A673 (cell line): ENCODE measurements at regions not wholly inside any gene's neighbourhood (a gene's known extent, or its start where the extent isn't known, plus 50 kb on each side); places are given as distances from the start of the nearest gene placed in this dataset.

Source experiments
- BruUV-seq: library from RNA; stranded (reverse); fragments of 400-500 nt; replicated peaks from 2 replicates; lab custom pipeline; 2021; lab: Mats Ljungman, UMichigan
- CTCF ChIA-PET: fragments of 300-600 bp; sonication (Branson Sonifier 250); formaldehyde crosslinking; loops from one replicate; lab custom pipeline; 2022; ENCODE audit warnings: antibody characterized with exemption; lab: Charles Lee
- POLR2A ChIA-PET: fragments of 300-600 bp; sonication (Branson Sonifier 250); formaldehyde crosslinking; loops from one replicate; lab custom pipeline; 2022; ENCODE audit warnings: antibody characterized with exemption; ENCODE audit not compliant: low non-redundant PET; lab: Charles Lee
- DNase-seq: peaks from one replicate; pipeline ENCODE4 v3.0.0-alpha.2; 2015; ENCODE audit warnings: low spot score
- H3K27ac ChIP-seq: fragments of 200-600 bp; sonication (generic); 2 replicates; pipeline ENCODE4 v1.5.1; 2016; ENCODE audit warnings: mixed run types, low read depth, mild to moderate bottlenecking, mixed read lengths, antibody characterized with exemption, low read length; ENCODE audit not compliant: poor library complexity, severe bottlenecking
- H3K27me3 ChIP-seq: fragments of 200-600 bp; sonication (generic); replicated peaks from 2 replicates; pipeline ENCODE4 v1.6.1; 2017; ENCODE audit warnings: mixed run types, low read depth, mild to moderate bottlenecking, mixed read lengths, antibody characterized with exemption, low read length; ENCODE audit not compliant: insufficient read depth, poor library complexity
- H3K36me3 ChIP-seq: fragments of 200-600 bp; sonication (generic); 2 replicates; pipeline ENCODE4 v1.6.1; 2016; ENCODE audit warnings: mixed run types, mild to moderate bottlenecking, mixed read lengths, antibody characterized with exemption, low read length; ENCODE audit not compliant: insufficient read depth, poor library complexity, severe bottlenecking
- H3K4me1 ChIP-seq: fragments of 200-600 bp; sonication (generic); 2 replicates; pipeline ENCODE4 v1.6.1; 2017; ENCODE audit warnings: mixed run types, mild to moderate bottlenecking, mixed read lengths, antibody characterized with exemption, low read length; ENCODE audit not compliant: insufficient read depth, poor library complexity, severe bottlenecking
- H3K4me3 ChIP-seq: fragments of 200-600 bp; sonication (generic); 2 replicates; pipeline ENCODE4 v1.5.1; 2016; ENCODE audit warnings: low read depth, mixed run types, mild to moderate bottlenecking, mixed read lengths, low read length; ENCODE audit not compliant: poor library complexity, severe bottlenecking
- H3K9me3 ChIP-seq: fragments of 200-600 bp; sonication (generic); 2 replicates; pipeline ENCODE4 v1.6.1; 2016; ENCODE audit warnings: mixed run types, low read depth, mild to moderate bottlenecking, mixed read lengths, antibody characterized with exemption, low read length; ENCODE audit not compliant: poor library complexity, severe bottlenecking
- EZH2 ChIP-seq: fragments of 200-600 bp; sonication (generic); IDR thresholded peaks from 2 replicates; pipeline ENCODE4 v1.6.1; 2017; ENCODE audit warnings: borderline replicate concordance, low read depth, mild to moderate bottlenecking, mixed read lengths, antibody characterized with exemption, low read length; ENCODE audit not compliant: poor library complexity, severe bottlenecking
- intact Hi-C: fragments of 100-400 bp; cut with micrococcal nuclease; formaldehyde crosslinking; loops from one replicate; pipeline ENCODE4 v1.10.0; 2022; ENCODE audit not compliant: unreplicated experiment
- TF ChIP-seq, protein P1 (sequence below): fragments of 300-800, 200-600 bp; sonication (generic); conservative IDR thresholded peaks from 2 replicates; pipeline ENCODE4 v1.5.1; 2017; ENCODE audit warnings: low read depth, mild to moderate bottlenecking, antibody characterized with exemption, low read length, moderate library complexity, mixed read lengths

DNA sequence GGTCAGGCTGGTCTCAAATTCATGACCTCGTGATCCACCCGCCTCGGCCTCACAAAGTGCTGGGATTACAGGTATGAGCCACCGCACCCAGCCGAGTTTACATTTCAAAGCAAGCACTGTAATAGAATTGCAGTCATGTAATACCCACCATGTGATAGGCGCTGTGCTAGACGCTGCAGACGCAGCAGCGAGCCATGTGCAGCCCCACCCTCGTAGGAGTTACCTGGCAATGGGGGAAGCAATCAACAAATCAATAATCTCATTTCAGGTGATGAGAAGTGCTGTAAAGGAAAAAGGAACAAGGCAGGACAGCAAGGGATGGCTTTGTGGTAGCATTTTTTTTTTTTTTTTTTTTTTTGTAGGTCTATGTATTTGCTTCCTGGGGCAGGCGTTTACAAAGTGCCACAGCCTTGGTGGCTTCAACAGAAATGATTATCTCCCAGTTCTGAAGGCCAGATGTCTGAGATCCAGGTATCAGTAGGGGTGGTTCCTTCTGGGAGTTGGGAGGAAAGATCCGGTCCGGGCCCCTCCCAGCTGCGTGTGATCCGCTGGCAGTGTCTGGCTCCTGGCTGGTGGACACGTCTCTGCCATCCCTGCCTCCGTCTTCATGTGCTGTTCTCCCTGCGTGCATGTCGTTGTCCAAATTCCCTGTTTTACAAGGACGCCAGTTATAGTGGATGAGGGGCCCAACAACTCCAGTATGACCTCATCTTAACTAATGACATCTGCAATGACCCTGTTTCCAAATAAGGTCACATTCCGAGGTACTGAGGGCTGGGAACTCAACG, 72.8 kb downstream of the TNFAIP2 start:
- intact Hi-C loops = no loop called here
- peaks cover 10% of the 10 kb centered on the region for H3K4me1 ChIP-seq
- POLR2A ChIA-PET = no interaction called here
- H3K9me3 ChIP-seq = no peaks in the 10 kb centered on the region
- no peaks in the 10 kb centered on the region for H3K36me3 ChIP-seq
- TF ChIP-seq EZH2 = no peak
- TF ChIP-seq, protein P1, sequence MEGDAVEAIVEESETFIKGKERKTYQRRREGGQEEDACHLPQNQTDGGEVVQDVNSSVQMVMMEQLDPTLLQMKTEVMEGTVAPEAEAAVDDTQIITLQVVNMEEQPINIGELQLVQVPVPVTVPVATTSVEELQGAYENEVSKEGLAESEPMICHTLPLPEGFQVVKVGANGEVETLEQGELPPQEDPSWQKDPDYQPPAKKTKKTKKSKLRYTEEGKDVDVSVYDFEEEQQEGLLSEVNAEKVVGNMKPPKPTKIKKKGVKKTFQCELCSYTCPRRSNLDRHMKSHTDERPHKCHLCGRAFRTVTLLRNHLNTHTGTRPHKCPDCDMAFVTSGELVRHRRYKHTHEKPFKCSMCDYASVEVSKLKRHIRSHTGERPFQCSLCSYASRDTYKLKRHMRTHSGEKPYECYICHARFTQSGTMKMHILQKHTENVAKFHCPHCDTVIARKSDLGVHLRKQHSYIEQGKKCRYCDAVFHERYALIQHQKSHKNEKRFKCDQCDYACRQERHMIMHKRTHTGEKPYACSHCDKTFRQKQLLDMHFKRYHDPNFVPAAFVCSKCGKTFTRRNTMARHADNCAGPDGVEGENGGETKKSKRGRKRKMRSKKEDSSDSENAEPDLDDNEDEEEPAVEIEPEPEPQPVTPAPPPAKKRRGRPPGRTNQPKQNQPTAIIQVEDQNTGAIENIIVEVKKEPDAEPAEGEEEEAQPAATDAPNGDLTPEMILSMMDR = no peak
- no peak overlapping the region for H3K27ac ChIP-seq
- no TSS peak for BruUV-seq
- no peak overlapping the region for H3K4me3 ChIP-seq
- CTCF ChIA-PET = interaction anchor here (0.7 kb wide), 1 partner anchor 43 kb away, joined by 4 read pairs; no protein-coding TSS in a partner anchor
- DNase-seq = no peak
- H3K27me3 ChIP-seq = no peaks in the 10 kb centered on the region

DNA sequence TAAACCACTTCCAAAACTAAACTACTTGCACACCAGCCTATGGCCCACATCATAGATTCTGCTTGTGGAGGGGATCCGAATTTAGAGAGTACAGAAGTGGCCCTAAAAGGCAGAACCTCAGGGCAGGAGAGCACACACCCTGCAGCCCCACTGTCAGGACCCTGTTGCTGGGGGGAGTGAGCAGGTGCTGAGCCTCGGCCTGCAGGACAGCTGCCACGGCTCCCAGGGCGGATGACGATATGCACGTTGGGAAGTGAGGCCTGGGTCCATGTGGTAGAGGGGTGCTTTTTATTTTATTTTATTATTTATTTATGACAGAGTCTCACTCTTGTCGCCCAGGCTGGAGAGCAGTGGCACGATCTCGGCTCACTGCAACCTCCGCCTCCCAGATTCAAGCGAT, 73.5 kb downstream of the TNFAIP2 start:
- ChIA-PET POLR2A (no interaction called here), CTCF (no interaction called here)
- Histone ChIP-seq H3K4me3 (no peak overlapping the region), H3K4me1 (peaks cover 10% of the 10 kb centered on the region), H3K36me3 (no peaks in the 10 kb centered on the region), H3K27ac (no peak overlapping the region), H3K27me3 (no peaks in the 10 kb centered on the region), H3K9me3 (no peaks in the 10 kb centered on the region)
- intact Hi-C loops = no loop called here
- TF ChIP-seq, protein P1 = no peak
- no peak for TF ChIP-seq EZH2
- no TSS peak for BruUV-seq
- no peak for DNase-seq

DNA sequence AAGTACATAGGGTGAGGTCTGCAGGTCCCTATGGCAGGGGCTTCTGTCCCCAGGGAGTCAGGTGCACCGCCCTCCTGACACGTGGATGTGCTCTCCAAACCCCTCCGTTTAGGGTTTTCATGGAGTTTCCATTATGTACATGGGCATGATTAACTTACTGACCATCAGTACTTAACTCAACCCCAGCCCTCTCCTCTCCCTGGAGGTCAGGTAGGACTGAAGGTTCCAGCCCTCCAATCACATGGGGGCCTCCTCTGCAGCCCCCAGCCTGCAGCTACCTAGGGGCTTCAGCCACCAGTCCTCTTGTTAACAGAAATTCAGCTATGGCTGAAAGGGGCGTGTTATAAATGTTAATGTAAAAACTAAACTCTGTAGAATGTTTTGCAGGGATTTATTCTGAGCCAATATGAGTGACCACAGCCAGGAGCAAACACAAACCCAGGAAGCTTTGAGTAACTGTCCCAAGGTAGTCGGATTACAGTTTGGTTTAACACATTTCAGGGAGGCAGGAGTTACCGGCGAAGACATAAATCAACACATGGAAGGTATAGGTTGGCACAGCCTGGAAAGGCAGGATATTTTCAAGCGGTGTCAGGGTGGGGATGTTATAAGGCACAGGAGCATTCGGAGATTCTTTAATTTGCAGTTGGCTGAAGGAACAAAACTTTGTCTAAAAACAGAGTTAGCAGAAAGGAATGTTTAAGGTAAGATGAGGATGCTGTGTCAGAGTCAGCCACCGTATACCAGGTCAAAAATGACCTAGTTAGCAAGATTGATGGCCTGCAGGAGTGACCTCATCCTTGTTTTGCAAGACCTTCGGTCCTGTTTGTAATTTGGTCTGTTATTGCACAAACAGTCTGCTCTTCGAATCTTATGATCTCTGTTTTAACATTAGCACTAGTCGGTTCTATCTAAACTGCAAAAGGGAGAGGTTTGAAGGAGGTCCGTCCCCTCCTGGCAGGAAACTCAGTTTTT, 75.2 kb downstream of the TNFAIP2 start:
- ChIA-PET POLR2A (no interaction called here), CTCF (no interaction called here)
- no peak overlapping the region for H3K4me3 ChIP-seq
- H3K4me1 ChIP-seq = peaks cover 10% of the 10 kb centered on the region
- H3K27me3 ChIP-seq = no peaks in the 10 kb centered on the region
- no peak for DNase-seq
- TF ChIP-seq, protein P1 = no peak
- TF ChIP-seq EZH2 = no peak
- no peak overlapping the region for H3K27ac ChIP-seq
- H3K36me3 ChIP-seq = no peaks in the 10 kb centered on the region
- intact Hi-C loops = no loop called here
- no peaks in the 10 kb centered on the region for H3K9me3 ChIP-seq
- no TSS peak for BruUV-seq
